ENCODE measurements at regions not wholly inside any gene's neighbourhood (a gene's known extent, or its start where the extent isn't known, plus 50 kb on each side); places are given as distances from the start of the nearest gene placed in this dataset.

DNA sequence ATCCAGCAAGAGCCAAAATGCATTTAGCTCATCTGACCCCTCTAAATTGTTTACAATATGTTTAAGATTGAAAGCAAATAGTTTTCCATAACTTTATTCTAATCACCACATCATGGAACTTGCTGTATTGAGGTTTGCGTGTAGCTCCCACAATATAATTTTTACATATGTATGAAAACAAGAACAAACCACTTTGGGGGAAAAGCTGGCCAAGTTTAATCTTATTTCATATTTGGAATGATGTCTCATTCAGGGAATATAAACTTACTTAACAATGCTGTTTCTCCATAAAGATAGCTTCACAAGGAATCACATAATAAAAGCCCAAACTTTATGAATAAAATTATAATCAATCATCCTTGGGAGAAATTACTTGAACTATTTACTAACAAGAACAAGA lies 194.6 kb upstream of the PCSK5 start:
- TF ChIP-seq EP300 (IDR thresholded peaks at IDR 0.05; ENCODE audit: borderline replicate concordance) (no peak), TCF12 (IDR thresholded peaks at IDR 0.05; ENCODE audit: low read depth) (no peak), YY1 (IDR thresholded peaks at IDR 0.05; ENCODE audit: low read depth) (no peak), RAD21 (IDR thresholded peaks at IDR 0.05; ENCODE audit: low read depth) (no peak), TAF1 (IDR thresholded peaks at IDR 0.05; ENCODE audit: low read depth) (no peak), ZBTB7A (IDR thresholded peaks at IDR 0.05; ENCODE audit: low read depth) (no peak), FOXM1 (IDR thresholded peaks at IDR 0.05; ENCODE audit: borderline replicate concordance, low read depth) (no peak), NFIC (IDR thresholded peaks at IDR 0.05) (no peak), CREB1 (IDR thresholded peaks at IDR 0.05; ENCODE audit: low read depth) (no peak), CEBPB (IDR thresholded peaks at IDR 0.05) (no peak)
- TF ChIP-seq, protein P1, sequence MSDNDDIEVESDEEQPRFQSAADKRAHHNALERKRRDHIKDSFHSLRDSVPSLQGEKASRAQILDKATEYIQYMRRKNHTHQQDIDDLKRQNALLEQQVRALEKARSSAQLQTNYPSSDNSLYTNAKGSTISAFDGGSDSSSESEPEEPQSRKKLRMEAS (IDR thresholded peaks at IDR 0.05): no peak
- TF ChIP-seq, protein P2, sequence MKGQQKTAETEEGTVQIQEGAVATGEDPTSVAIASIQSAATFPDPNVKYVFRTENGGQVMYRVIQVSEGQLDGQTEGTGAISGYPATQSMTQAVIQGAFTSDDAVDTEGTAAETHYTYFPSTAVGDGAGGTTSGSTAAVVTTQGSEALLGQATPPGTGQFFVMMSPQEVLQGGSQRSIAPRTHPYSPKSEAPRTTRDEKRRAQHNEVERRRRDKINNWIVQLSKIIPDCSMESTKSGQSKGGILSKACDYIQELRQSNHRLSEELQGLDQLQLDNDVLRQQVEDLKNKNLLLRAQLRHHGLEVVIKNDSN (IDR thresholded peaks at IDR 0.05): no peak
- TF ChIP-seq, protein P3, sequence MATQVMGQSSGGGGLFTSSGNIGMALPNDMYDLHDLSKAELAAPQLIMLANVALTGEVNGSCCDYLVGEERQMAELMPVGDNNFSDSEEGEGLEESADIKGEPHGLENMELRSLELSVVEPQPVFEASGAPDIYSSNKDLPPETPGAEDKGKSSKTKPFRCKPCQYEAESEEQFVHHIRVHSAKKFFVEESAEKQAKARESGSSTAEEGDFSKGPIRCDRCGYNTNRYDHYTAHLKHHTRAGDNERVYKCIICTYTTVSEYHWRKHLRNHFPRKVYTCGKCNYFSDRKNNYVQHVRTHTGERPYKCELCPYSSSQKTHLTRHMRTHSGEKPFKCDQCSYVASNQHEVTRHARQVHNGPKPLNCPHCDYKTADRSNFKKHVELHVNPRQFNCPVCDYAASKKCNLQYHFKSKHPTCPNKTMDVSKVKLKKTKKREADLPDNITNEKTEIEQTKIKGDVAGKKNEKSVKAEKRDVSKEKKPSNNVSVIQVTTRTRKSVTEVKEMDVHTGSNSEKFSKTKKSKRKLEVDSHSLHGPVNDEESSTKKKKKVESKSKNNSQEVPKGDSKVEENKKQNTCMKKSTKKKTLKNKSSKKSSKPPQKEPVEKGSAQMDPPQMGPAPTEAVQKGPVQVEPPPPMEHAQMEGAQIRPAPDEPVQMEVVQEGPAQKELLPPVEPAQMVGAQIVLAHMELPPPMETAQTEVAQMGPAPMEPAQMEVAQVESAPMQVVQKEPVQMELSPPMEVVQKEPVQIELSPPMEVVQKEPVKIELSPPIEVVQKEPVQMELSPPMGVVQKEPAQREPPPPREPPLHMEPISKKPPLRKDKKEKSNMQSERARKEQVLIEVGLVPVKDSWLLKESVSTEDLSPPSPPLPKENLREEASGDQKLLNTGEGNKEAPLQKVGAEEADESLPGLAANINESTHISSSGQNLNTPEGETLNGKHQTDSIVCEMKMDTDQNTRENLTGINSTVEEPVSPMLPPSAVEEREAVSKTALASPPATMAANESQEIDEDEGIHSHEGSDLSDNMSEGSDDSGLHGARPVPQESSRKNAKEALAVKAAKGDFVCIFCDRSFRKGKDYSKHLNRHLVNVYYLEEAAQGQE (IDR thresholded peaks at IDR 0.05; ENCODE audit: low read depth): no peak

Data from Ishikawa (cell line).